Omental fat pad (tissue), 3 donors: ENCODE measurements at regions not wholly inside any gene's neighbourhood (a gene's known extent, or its start where the extent isn't known, plus 50 kb on each side); places are given as distances from the start of the nearest gene placed in this dataset.

Experiments
- ATAC-seq: fragments of 150-250 bp; one replicate; pipeline ENCODE4 v1.9.1; 2016; ENCODE audit warnings: mild to moderate bottlenecking, moderate library complexity; ENCODE audit not compliant: low FRiP score
- DNase-seq: peaks from one replicate; pipeline ENCODE4 v3.0.0-alpha.2; 2019; ENCODE audit warnings: low spot score
- CTCF ChIP-seq, 3 donors: fragments of 450-650 bp; IDR thresholded peaks; one replicate each; pipeline ENCODE4 v1.5.1; 2016 to 2017; ENCODE audit warnings: antibody characterized with exemption in 3 of 3, mild to moderate bottlenecking in 3 of 3, moderate library complexity in 2 of 3

GRCh38 chr13:74299721-74300120 lies 165.5 kb upstream of the KLF12 start:
- no peak for TF ChIP-seq CTCF (IDR thresholded peaks at IDR 0.05)
- ATAC-seq (no peak), DNase-seq (no peak)

DNA sequence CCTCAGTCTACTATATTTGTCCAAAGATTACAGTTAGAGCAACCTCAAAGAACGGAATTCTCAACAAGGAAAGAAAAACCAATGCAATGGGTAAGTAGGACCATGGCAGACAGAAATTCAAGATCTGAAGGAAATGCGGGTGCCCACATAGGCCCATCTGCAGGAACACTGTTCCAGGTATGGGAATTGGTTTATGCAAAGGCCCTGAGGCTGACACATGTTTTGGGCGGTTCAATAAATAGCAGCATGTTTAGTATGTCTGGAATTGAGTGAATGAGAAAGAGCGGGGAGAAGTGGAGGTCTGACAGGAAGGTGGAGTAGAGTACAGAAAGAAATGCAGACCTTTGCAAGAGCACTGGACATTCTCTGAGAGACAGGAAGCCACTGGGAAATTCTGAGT lies 164.7 kb upstream of the KLF12 start:
- DNase-seq (no peak), ATAC-seq (no peak)
- no peak for TF ChIP-seq CTCF (IDR thresholded peaks at IDR 0.05)

- no peak for TF ChIP-seq CTCF (IDR thresholded peaks at IDR 0.05)
- ATAC-seq, result peak; percentile 97
- no peak for DNase-seq
These were observed 155.9 kb upstream of the KLF12 start for GRCh38 chr13:74289861-74290773.

GRCh38 chr13:74289107-74289506 lies 154.9 kb upstream of the KLF12 start:
- DNase-seq (no peak), ATAC-seq (no peak)
- TF ChIP-seq CTCF (IDR thresholded peaks at IDR 0.05), result no peak

DNA sequence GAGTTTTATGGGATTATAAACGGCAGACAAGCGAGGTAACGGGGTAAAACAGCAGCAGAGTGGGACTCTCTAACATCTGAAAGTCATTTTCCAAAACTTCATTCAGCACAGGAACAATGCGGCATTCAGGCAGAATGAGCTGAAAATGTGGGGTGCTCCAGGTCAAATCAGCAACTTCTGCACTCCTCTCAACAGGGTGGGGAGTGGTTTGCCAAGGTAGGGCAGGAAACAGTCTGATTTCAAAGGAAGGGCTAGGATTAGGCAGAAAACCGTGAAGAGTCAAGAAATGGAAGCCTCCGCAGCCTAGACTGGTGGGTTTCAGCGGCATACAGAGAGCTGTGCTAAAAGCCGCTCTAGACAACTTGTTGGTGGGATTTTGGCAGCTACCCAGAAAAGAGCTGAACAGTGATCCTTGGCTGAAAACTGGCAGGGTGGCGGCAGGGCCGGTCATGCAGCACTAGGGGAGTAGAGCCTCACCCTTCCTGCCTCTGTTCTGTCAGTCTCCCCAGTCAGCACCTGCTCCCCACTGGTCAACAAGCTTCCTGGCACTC lies 154.2 kb upstream of the KLF12 start:
- DNase-seq (no peak), ATAC-seq (no peak)

GRCh38 chr13:74287724-74288169 lies 153.5 kb upstream of the KLF12 start:
- no peak for DNase-seq

More for the DNA sequence above, 154.2 kb upstream of the KLF12 start:
- TF ChIP-seq CTCF (IDR thresholded peaks at IDR 0.05), result no peak

More at GRCh38 chr13:74287724-74288169, 153.5 kb upstream of the KLF12 start:
- ATAC-seq, result no peak
- no peak for TF ChIP-seq CTCF (IDR thresholded peaks at IDR 0.05)
